ENCODE measurements at regions not wholly inside any gene's neighbourhood (a gene's known extent, or its start where the extent isn't known, plus 50 kb on each side); places are given as distances from the start of the nearest gene placed in this dataset.
"Not testable (repeated sequence)": the region's sequence is repeated elsewhere in the genome, so short reads cannot be mapped to it uniquely, and the experiment has no call there.

- DNase-seq (ENCODE audit: low read depth in 2 of 2), result not testable (repeated sequence)
Measured at GRCh38 chr15:20267051-20267730, 274.4 kb downstream of the GOLGA6L6 start.

GRCh38 chr15:20265710-20266109 lies 275.9 kb downstream of the GOLGA6L6 start:
- DNase-seq (ENCODE audit: low read depth in 2 of 2), result not testable (repeated sequence)

- not testable (repeated sequence) for DNase-seq (ENCODE audit: low read depth in 2 of 2)
Measured at GRCh38 chr15:20261321-20262280, 280.0 kb downstream of the GOLGA6L6 start.

DNA sequence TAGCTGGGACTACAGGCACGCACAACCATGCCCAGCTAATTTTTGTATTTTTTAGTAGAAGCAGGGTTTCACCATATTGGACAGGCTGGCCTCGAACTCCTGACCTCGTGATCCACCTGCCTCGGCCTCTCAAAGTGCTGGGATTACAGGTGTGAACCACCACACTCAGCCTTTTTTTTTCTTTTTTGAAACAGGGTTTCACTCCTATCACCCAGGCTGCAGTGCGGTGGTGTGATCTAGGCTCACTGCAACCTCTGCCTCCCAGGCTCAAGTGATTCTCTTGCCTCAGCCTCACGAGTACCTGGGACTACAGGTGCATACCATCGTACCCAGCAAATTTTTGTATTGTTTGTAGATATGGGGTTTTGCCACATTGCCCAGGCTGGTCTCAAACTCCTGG lies 280.9 kb downstream of the GOLGA6L6 start:
- DNase-seq (ENCODE audit: low read depth in 2 of 2), result not testable (repeated sequence)

DNA sequence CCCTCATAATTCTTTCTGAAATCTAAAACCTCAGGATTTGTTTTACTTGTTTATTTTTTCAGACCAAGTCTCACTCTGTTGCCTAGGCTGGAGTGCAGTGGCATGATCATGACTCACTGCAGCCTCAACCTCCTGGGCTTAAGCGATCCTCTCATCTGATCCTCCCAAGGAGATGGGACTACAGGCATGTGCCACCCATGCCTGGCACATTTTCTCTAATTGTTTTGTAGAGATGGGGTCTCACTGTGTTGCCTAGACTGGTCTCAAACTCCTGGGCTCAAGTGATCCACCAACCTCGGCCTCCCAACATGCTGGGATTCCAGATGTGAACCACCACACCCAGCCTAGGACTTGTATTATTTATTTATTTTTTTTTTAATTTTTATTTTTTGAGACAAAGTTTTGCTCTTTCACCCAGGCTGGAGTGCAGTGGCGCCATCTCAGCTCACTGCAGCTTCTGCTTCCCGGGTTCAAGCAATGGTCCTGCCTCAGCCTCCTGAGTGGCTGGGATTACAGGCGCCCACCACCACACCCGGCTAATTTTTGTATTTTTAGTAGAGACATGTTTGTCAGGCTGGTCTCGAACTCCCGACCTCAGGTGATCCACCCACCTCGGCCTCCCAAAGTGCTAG lies 281.9 kb downstream of the GOLGA6L6 start:
- not testable (repeated sequence) for DNase-seq (ENCODE audit: low read depth in 2 of 2)

DNA sequence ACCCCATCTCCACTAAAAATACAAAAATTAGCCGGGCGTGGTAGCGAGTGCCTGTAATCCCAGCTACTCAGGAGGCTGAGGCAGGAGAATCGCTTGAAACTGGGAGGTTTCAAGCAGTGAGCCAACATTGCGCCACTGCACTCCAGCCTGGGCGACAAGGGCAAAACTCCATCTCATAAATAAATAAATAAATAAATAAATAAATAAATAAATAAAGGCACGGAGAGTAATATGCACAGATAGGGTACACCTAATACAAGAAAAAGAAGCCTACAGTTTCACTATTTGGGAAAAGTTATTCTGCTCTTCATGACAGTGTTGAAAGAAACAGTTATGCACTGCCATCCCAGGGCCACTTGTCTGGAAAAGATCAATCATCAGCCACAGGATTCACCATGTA lies 285.2 kb downstream of the GOLGA6L6 start:
- not testable (repeated sequence) for DNase-seq (ENCODE audit: low read depth in 2 of 2)

DNA sequence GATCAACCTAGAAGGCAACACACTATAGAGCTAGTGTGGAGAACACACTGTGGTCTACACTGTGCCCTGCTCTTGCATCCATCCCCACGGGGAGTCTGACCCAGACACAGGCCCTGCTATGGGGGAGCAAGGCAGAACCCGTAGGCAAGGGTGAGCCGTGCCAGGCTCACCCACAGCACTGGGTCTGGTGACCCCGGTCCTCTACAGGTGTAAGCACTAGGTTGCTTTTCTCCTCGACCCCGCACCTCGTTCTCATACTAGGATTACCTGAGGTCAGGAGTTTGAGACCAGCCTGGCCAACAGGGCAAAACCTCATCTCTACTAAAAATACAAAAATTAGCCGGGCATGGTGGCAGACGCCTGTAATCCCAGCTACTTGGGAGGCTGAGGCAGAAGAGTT lies 286.0 kb downstream of the GOLGA6L6 start:
- DNase-seq (ENCODE audit: low read depth in 2 of 2), result not testable (repeated sequence)

DNA sequence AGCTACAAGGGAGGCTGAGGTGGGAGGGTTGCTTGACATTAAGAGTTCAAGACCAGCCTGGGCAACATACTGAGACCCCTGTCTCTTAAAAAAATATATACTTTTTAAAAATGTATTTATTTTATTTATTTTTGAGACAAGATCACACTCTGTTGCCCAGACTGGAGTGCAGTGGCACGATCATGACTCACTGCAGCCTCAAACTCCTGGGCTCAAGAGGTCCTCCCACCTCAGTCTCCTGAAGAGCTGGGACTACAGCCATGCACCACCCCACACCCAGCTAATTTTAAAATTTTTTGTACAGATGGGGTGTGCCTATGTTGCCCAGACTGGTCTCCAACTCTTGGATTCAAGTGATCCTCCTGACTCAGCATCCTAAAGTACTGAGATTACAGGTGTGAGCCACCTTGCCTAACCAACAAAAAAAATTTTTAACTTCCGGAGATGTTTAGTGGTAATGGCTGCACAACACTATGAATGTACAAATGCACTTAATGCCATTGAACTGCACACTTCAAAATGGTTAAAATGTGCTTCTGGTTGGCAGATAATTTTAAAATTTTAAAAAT lies 288.5 kb downstream of the GOLGA6L6 start:
- not testable (repeated sequence) for DNase-seq (ENCODE audit: low read depth in 2 of 2)

DNA sequence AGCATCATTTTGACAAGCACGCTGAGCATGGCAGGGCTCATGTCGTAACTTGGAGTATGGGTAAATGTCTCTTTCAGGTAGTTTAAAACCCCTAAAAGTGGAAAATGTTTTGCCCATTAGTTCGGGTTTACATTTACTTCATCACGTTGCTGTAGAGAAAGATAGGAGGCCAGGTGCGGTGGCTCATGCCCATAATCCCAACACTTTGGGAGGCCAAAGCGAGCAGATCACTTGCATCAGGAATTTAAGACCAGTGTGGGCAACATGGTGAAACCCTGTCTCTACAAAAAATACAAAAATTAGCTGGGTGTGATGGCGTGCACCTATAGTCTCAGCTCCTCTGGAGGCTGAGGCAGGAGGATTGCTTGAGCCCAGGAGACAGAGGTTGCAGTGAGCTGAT lies 289.6 kb downstream of the GOLGA6L6 start:
- DNase-seq (ENCODE audit: low read depth in 2 of 2), result not testable (repeated sequence)

DNA sequence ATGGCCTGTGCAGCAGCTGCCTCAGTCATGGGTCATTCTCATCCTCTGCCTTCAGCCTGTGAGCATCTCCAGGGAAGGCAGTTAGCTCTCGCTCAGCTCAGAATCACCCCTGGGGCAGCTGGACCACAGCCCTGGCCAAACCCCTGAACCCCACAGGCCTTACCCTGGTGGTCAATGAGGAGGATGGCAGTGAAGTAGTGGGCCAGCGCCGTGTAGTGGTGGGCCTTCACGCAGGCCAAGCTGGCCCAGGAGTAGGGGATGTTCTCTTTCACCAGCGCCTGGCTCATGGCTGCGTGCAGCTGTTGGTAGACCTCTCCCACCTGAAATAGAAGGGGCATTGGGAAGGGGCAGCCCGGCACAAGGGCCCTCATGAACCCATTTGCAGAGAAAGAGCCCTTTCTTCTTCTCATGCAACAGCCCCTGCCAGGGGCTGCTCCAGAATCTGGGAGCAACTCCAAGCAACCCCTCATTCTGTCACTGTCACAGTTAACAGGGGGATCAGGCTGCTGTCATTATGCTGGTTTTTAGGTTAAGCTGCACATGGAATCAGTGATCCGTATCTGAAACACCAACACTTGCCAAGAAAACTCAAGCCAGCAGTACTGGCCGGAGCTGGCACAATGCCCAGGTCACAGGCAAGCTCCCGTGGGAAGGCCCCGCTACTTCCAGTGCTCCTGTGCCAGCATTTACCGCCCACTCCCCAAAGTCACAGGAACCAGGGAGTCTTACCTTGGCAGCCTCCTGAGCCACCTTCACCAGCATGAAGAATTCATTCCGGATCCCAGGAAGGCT lies 290.2 kb downstream of the GOLGA6L6 start:
- not testable (repeated sequence) for DNase-seq (ENCODE audit: low read depth in 2 of 2)

DNA sequence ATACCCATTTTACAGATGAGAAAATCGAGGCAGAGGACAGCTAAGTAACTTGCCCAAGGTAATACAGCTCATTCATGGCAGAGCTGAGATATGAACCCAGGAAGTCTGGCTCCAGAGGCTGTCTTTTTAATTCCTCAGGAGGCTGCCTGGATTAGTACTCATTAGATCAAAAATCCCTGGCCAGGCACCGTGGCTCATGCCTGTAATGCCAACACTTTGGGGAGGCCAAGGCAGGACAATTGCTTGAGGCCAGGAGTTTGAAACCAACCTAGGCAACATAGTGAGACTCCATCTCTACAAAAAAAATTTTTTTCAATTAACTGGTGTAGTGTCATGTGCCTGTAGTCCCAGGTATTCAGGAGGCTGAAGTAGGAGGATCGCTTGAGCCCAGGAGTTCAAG lies 291.4 kb downstream of the GOLGA6L6 start:
- DNase-seq (ENCODE audit: low read depth in 2 of 2), result not testable (repeated sequence)

GRCh38 chr15:20249677-20249970 lies 292.0 kb downstream of the GOLGA6L6 start:
- DNase-seq (ENCODE audit: low read depth in 2 of 2), result not testable (repeated sequence)

DNA sequence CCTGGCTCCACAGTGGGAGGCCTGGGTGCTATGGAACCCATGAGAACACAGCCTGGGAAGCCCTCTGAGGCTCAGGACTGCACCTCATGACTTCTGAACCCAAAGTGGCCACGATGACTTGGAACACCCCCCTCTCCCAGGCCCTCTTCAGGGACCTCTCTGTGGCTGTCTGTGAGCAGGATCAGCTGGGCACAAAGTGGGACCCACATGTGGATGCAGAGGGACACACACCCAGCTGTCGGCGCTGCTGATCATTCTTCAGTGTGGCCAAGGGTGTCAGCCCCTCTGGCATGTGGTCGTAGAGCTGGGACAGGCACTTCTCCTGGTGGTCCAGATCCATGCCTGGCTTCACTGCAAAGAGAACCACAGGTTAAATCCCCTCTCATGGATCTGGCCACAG lies 293.2 kb downstream of the GOLGA6L6 start:
- DNase-seq (ENCODE audit: low read depth in 2 of 2), result not testable (repeated sequence)

GRCh38 chr15:20247137-20247536 lies 294.5 kb downstream of the GOLGA6L6 start:
- DNase-seq (ENCODE audit: low read depth in 2 of 2), result not testable (repeated sequence)

DNA sequence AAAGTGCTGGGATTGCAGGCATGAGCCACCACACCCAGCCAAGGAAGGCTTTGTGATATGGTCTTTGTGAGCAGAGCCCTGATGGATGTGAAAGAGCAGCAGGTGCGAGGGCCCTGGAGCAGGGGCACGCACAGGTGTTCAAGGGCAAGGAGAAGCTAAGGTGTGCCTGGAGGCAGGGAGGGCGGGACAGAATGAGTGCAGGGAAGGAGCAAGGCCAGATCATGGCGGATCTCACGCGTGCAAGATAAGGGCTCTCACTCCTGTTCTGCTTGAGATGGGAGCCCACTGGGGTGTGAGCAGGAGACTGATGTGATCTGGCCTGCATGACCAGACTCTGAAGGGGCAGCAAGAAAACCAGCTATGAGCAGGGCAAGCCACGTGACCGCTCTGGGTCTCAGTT lies 295.0 kb downstream of the GOLGA6L6 start:
- DNase-seq (ENCODE audit: low read depth in 2 of 2), result not testable (repeated sequence)

- not testable (repeated sequence) for DNase-seq (ENCODE audit: low read depth in 2 of 2)
Measured at GRCh38 chr15:20245856-20246255, 295.7 kb downstream of the GOLGA6L6 start.

DNA sequence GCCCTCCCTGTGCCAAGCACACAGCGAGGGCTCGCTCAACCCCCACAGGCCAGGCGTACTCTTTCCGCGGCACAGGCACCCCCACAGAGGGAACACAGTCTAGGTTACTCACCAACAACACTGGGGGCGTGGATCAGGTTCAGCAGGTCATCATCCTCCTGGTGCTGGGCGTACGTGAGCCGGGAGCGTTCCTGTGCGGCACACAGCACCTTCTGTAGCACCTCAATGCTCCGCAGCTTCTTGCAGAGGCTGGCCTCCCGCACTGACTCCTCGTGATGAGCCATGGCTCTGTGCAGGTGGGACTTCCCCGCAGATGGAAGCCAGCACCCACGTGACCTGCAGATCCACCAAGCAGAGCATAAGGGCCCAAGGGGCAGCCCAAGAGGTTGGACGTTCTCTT lies 296.8 kb downstream of the GOLGA6L6 start:
- DNase-seq (ENCODE audit: low read depth in 2 of 2), result not testable (repeated sequence)

DNA sequence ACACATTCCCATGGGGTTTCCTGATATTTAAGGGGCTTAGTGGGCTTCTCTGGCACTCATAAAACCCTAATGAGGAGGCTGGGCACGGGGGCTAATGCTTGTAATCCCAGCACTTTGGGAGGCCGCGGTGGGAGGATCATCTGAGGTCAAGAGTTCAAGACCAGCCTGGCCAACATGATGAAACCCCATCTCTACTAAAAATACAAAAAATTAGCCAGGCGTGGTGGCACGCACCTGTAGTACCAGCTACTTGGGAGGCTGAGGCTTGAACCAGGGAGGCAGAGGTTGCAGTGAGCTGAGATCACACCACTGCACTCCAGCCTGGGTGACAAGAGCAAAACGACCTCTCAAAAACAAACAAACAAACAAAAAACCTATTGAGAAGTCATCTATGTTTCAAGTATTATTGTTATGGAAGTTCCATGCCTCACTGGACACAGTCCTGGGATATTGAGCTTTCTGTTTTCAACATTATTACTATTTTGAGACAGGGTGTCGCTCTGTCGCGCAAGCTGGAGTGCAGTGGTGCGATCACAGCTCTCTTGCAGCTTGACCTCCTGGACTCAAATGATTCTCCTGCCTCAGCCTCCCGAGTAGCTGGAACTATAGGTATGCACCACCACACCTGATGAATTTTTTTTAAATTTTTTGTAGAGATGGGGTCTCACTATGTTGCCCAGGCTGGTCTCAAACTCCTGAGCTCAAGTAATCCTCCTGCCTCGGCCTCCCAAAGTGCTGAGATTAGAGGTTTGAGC lies 297.9 kb downstream of the GOLGA6L6 start:
- not testable (repeated sequence) for DNase-seq (ENCODE audit: low read depth in 2 of 2)

DNA sequence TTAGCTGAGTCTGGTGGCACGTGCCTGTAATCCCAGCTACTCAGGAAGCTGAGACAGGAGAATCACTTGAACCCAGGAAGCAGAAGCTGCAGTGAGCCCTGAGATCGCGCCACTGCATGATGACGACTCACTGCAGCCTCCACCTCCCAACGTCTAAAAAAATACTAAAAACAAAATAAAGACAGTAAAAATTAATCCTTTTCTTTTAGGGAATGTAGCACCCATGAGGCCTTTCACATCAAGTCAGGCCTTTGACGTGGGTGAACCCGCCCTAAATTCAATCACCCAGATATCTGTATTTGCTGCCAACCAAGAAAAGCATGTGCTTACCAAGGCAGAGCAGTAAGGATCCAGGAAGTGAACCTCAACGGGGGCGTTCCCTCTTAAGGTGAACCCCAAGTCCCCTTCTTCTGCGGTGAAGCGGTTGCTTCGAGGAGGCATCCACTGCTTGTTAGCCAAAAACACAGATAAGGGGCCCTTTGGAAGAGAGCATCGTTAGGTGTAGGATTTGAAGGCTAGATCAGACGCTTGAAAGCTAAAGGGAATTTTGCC lies 301.2 kb downstream of the GOLGA6L6 start:
- not testable (repeated sequence) for DNase-seq (ENCODE audit: low read depth in 2 of 2)

DNA sequence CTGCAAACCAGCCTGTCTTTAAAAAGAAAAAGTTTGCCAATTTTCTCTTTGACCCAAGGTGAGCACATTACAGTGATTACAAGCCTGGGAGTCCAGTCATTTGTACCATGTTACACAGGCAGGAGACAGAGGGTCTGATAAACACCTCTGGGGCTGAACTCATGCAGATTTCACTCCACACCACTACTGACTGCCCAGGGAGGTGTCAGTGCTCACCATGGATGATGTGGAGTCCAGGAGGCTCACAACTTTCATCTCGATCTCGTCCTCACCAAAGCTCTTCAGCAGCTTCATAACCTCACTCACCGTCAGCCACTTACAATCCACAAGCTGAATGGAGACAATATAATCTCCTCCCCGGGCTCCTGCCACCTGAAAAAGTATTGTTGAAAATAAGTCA lies 302.4 kb downstream of the GOLGA6L6 start:
- DNase-seq (ENCODE audit: low read depth in 2 of 2), result not testable (repeated sequence)

All from stimulated activated CD4-positive, alpha-beta T cell treated with anti-CD3 and anti-CD28 coated beads, Interleukin-1b, Interleukin-23, amount 100 ng/mL, for 1 hour (primary cell).